NT2/D1 (cell line): ENCODE measurements at regions not wholly inside any gene's neighbourhood (a gene's known extent, or its start where the extent isn't known, plus 50 kb on each side); places are given as distances from the start of the nearest gene placed in this dataset.

Source experiments
- SUZ12 ChIP-seq: IDR thresholded peaks from 2 replicates; pipeline ENCODE4 v1.6.1; 2011; ENCODE audit not compliant: insufficient read length, insufficient read depth; ENCODE audit errors: extremely low read depth
- YY1 ChIP-seq: IDR thresholded peaks from 2 replicates; pipeline ENCODE4 v1.6.1; 2011; ENCODE audit not compliant: insufficient read length, insufficient read depth
- ZNF274 ChIP-seq: IDR thresholded peaks from 2 replicates; pipeline ENCODE4 v1.6.1; 2011; ENCODE audit warnings: mild to moderate bottlenecking, low read depth, low read length

DNA sequence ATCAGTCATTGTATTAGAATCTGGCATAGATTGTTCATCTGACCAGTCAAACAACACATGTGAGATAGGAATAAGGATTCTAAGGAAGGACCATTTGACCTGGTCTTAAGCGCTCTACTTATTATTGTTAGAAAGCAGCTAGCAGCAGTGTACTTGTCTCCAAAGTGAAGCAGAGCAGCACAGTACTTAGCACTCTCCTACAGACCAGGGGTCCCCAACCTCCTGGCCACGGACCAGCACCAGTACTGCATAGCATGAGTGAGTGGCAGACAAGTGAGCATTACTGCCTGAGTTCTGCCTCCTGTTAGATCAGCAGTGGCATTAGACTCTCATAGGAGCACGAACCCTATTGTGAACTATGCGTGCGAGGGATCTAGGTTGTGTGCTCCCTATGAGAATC is 135.9 kb upstream of the SPRY1 start:
- TF ChIP-seq YY1 (no peak), SUZ12 (no peak), ZNF274 (no peak)
